Fibroblast of villous mesenchyme (primary cell): ENCODE measurements at regions not wholly inside any gene's neighbourhood (a gene's known extent, or its start where the extent isn't known, plus 50 kb on each side); places are given as distances from the start of the nearest gene placed in this dataset.

Experiments used
- DNase-seq: peaks from one replicate; pipeline ENCODE4 v3.0.0-alpha.2; 2010; ENCODE audit warnings: low read depth
- H3K4me3 ChIP-seq: 2 replicates; pipeline ENCODE4 v1.5.1; 2011; ENCODE audit warnings: low read depth, mild to moderate bottlenecking, low read length
- TF ChIP-seq, protein P1 (sequence below): IDR thresholded peaks from 2 replicates; pipeline ENCODE4 v1.5.1; 2012; ENCODE audit warnings: low read depth, mild to moderate bottlenecking, low read length; ENCODE audit not compliant: insufficient read depth

DNA sequence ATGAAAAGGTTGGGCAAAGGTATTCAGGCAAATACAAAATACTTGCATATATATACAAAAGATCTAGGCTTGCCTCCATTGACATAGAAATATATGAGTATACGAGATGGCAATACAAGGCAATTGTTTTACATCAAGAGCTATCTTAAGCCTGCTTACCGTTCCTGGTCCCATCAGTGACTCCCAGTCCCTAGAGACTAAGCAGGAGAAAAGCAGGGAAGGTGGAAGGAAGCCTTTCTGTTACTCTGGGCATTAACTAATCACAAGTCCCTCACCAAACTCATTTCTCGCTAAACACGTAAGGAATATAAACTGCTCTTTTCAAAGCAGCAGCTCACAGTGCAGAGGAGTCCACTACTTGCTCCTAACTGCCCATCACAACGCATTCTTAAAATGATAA, 125.2 kb downstream of the ZNF608 start:
- H3K4me3 ChIP-seq = no peak overlapping the region
- TF ChIP-seq, protein P1, sequence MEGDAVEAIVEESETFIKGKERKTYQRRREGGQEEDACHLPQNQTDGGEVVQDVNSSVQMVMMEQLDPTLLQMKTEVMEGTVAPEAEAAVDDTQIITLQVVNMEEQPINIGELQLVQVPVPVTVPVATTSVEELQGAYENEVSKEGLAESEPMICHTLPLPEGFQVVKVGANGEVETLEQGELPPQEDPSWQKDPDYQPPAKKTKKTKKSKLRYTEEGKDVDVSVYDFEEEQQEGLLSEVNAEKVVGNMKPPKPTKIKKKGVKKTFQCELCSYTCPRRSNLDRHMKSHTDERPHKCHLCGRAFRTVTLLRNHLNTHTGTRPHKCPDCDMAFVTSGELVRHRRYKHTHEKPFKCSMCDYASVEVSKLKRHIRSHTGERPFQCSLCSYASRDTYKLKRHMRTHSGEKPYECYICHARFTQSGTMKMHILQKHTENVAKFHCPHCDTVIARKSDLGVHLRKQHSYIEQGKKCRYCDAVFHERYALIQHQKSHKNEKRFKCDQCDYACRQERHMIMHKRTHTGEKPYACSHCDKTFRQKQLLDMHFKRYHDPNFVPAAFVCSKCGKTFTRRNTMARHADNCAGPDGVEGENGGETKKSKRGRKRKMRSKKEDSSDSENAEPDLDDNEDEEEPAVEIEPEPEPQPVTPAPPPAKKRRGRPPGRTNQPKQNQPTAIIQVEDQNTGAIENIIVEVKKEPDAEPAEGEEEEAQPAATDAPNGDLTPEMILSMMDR = no peak
- no peak for DNase-seq

DNA sequence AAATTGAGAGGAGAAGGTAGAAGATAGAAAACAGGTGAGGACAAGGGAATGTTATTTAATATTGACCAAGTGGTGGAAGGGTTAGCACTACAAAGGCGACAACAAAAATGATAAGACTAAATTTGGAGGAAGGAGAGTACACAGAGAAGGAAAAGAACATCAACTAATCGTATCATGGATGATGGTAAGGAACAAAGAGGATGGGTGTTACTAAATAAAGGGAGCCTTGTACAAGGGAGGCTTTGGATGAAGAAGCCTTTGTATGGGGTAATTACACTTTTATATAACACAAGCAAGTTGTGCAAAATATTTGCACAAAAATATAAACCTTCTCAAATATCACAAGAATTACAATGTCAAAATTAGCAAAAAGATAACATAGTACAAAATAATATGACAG, 125.7 kb downstream of the ZNF608 start:
- TF ChIP-seq, protein P1 = no peak
- no peak for DNase-seq
- H3K4me3 ChIP-seq = no peak overlapping the region

DNA sequence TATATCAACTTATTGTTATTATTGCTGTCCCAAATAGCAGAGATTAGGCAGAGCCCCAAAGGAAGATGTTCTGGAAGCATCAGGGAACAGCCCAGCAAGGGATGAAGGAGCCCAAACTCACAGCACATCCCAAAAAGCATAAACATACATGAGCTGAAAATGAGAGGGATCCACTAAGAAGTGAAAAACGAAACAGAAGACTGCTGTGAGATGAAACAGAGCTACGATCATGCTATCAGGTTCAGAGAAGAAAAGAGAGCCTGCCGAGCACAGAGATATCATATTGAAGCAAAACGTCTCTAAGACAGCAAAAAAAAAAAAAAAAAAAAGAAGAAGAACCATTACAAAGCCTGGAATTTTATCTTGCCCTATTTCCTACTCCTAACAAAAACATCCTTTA, 127.3 kb downstream of the ZNF608 start:
- DNase-seq = no peak
- H3K4me3 ChIP-seq = no peak overlapping the region
- TF ChIP-seq, protein P1 = no peak

- no peak for DNase-seq
- TF ChIP-seq, protein P1 = no peak
- H3K4me3 ChIP-seq = no peak overlapping the region
Measured at GRCh38 chr5:124617787-124618186, 128.7 kb downstream of the ZNF608 start.

GRCh38 chr5:124614836-124615385, 131.5 kb downstream of the ZNF608 start:
- H3K4me3 ChIP-seq = no peak overlapping the region
- DNase-seq = no peak
- TF ChIP-seq, protein P1 = no peak

DNA sequence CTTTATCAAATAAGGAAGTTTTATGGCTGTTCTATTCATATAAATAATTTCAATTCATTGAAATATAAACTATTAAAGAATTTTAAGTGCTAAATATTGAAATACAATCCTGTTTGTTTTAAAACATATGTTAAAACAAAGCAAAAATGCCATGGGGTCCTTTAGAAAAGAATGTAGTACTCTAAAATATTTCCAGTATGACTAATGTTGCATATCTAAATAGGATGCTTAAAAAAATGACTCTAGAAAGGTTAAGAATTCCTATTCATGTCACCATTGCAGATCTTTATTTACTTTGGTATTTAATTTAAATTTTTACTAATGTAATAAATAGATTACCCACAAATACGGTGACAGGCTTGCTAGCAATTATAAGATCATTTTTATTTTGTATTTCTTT, 132.3 kb downstream of the ZNF608 start:
- no peak for DNase-seq
- no peak overlapping the region for H3K4me3 ChIP-seq
- TF ChIP-seq, protein P1 = no peak

DNA sequence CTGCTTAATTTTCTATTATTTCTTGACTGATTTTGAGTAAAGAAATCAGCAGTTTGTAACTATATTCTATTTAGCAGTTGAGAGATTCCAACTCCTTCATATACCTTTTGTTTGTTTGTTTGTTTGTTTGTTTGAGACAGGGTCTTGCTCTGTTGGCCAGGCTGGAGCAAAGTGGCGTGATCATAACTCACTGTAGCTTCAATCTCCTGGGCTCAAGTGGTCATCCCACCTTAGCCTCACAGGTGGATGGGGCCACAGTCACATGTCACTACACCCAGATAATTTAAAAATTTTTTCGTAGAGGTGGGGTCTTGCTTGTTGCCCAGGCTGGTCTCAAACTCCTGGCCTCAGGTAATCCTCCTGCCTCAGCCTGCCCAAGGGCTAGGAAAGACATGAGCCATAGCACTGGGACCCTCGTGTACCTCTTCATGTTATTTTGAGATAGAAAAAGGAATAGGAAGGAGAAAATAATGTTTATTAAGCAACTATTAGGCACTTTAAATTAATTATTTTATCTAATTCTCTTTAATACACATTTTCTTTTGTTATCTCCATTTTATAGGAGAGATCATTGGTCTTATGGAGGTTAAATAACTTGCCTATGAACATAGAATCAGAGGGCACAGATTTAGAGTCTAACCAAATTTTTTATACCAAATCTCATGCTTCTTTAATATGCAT, 133.0 kb downstream of the ZNF608 start:
- TF ChIP-seq, protein P1 = no peak
- DNase-seq = no peak
- no peak overlapping the region for H3K4me3 ChIP-seq
